Endothelial cell of hepatic sinusoid (primary cell): ENCODE measurements at regions not wholly inside any gene's neighbourhood (a gene's known extent, or its start where the extent isn't known, plus 50 kb on each side); places are given as distances from the start of the nearest gene placed in this dataset.
"Not testable (repeated sequence)": the region's sequence is repeated elsewhere in the genome, so short reads cannot be mapped to it uniquely, and the experiment has no call there.

Source experiments
- in situ Hi-C: cut with HindIII; loops from 2 replicates; pipeline ENCODE4 v1.10.0; 2017; ENCODE audit warnings: low sequenced_read_pairs

GRCh38 chr17:22251498-22251897 is 559.2 kb downstream of the KCNJ18 start:
- in situ Hi-C loops = no loop called here

GRCh38 chr17:22253007-22253406 is 560.7 kb downstream of the KCNJ18 start:
- in situ Hi-C loops = no loop called here

DNA sequence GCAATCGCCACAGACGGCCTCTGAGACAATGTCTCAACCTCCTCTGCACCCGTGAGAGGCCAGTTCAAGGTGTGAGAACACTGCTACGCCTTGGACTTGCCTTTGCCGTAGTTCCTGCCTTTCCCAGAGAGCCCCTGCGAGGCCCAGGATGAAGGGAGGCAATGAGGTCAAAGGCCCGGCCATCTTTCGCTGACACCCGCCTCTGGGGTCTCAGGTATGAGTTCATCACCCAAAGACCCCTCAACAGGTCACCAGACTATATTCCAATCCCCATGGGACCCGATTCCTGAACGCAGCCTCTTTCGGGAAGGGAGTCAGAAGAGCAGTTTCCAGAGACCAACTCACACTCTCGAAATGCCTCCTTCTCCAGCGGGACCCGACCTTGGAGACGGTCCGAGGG is 573.5 kb downstream of the KCNJ18 start:
- in situ Hi-C loops = no loop called here

DNA sequence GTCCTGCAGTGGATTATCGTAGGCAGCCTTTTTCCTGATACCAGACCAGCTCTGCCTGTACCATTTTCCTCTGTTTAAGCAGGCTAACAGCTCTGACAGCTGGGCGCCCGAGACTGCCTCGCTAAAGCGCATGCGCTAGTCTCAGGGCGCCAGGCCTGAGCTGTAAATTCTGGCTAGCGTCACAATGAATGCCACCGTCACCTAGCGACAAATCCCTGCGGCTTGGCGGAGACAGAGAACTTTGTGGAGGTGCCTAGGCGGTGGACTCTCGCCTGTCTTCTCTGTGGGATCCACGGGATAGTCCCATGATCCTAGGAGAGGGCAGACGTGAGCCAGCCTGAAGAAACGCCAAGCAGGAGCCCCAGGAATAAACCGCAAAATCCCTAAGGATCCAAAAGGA is 573.9 kb downstream of the KCNJ18 start:
- in situ Hi-C loops = no loop called here

DNA sequence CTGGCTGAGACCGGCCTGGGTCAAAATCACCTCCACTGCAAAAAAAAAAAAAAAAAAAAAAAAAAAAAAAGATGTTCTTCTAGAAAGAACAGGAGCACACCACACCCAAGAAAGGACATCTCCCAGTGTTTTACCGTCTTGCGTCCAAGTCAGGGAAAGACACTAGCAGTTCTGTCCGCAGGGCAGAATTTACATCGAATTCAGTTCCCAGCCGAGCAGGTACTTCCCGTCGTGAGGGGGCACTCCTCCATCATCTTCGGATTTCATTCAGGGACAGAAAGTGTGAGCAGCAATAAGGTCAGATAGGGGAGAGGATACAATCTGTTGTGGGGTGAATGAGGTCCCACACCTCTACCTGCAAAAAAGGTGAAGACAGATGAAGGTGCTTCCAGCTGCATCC is 574.7 kb downstream of the KCNJ18 start:
- in situ Hi-C loops = no loop called here

DNA sequence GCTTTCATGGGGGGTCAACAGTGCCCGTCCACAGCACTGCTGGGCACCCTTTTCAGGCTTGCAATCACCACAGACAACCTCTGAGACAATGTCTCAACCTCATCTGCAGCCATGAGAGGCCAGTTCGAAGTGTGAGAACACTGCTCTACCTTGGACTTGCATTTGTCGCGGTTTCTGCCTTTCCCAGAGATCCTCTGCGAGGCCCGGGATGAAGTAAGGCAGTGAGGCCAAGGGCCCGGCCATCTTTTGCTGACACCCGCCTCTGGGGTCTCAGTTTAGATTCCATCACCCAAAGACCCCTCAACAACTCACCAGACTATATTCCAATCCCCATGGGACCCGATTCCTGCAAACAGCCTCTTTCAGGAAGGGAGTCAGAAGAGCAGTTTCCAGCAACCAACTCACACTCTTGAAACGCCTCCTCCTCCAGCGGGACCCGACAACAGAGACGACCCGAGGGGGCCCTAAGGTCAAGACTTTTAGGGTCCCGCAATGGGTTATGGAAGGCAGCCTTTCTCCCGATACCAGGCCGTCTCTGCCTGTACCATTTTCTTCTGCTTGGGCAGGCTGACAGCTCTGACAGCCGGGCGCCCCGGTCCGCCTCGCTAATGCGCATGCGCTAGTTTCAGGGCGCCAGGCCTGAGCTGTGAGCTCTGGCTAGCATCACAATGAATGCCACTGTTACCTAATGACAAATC is 576.0 kb downstream of the KCNJ18 start:
- in situ Hi-C loops = no loop called here

DNA sequence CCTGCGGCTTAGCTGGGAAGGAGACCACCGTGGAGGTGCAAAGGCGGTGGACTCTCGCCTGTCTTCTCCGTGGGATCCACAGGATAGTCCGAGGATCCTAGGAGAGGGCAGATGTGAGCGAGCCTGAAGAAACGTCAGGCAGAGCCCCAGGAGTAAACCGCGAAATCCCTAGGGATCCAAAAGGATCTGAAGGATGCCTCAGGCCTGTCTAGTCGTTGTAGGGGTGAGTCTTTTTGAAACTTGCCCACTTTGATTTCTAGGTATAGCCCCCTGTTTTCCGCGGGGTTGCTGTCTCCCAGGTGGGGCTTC is 576.5 kb downstream of the KCNJ18 start:
- in situ Hi-C loops = no loop called here

- in situ Hi-C loops = no loop called here
Observed at GRCh38 chr17:22270381-22270780, 578.1 kb downstream of the KCNJ18 start.

GRCh38 chr17:22270809-22271208 is 578.5 kb downstream of the KCNJ18 start:
- in situ Hi-C loops = not testable (repeated sequence)

GRCh38 chr17:22272363-22273146 is 580.2 kb downstream of the KCNJ18 start:
- in situ Hi-C loops = no loop called here

- in situ Hi-C loops = no loop called here
Observed at GRCh38 chr17:22273308-22273707, 581.0 kb downstream of the KCNJ18 start.

- in situ Hi-C loops = no loop called here
Observed at GRCh38 chr17:22277595-22277994, 585.3 kb downstream of the KCNJ18 start.

GRCh38 chr17:22278302-22279275 is 586.3 kb downstream of the KCNJ18 start:
- in situ Hi-C loops = no loop called here

DNA sequence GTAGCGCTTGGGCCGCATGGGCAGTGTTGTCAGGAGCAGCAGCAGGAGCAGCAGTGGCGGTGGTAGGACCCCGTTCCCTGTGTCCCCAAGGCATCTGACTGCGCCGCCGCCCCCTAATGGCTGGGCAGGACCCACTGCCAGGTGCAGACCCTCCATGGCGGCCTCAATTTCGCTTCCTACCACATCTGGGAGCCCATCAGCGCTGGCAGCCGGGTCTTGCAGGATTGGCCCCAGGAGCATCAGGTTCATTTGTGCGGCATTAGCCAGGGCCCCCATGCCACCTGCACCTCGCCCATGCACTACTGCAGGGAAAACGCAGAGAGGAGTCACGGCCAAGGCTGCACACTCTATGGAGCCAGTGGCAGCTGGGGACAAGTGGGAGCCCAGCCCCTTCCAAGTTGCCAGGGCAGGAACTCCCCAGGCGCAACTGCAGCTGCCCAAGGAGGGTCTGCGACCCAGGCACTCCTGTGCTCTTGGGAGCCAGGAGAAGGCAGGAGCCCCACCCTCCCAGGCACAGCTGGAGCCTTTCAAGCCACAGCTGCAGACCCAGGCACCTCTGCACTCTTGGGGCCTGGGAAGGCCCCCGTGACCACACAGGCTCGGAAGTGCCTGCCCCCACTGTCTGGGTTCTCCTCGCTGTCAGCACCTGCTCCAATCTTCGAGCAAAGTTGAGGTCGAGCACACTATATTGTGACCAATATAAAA is 594.2 kb downstream of the KCNJ18 start:
- in situ Hi-C loops = no loop called here

DNA sequence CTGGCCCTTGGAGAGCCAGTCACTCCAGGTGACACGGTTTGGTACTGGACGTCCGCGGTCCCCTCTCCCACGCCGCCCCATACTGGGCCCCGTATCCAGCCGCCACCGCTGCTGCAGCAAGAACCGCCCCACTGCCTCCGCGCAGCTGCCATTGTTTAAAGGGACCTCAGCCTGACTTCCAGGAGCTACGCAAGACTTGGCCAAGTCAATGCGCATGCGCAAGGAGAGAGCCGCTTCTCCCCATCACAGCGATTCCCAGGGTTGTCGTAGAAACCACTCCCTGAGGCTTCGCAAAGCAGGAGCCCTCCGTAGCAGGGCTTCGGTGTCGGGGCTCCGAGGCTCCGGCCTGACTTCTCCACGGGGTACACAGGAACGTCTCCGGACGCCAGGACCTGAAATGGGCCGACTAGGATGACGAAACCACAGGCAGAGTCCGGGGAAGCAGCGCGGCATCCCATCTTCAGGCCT is 606.2 kb downstream of the KCNJ18 start:
- in situ Hi-C loops = not testable (repeated sequence)

DNA sequence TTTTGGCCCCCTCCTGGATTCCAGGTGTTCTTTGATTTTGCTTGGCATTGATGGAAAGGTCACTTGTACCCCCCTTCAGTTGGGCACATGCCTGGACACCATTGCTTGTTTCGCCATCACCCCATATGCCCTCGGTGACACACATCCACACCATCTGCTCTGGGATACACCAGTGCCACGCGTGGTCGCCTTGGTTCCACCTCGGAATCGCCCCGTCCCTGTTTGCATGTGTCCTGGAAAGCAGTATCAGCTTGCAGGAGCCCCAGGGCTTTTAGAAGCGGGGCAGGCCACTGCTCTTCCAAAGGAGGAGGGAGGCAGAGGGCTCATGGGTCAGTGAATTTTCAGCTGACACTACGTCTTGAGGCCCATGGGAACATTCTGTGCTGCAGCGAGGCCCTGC is 607.9 kb downstream of the KCNJ18 start:
- in situ Hi-C loops = no loop called here

- in situ Hi-C loops = no loop called here
Observed at GRCh38 chr17:22300731-22301352, 608.5 kb downstream of the KCNJ18 start.

DNA sequence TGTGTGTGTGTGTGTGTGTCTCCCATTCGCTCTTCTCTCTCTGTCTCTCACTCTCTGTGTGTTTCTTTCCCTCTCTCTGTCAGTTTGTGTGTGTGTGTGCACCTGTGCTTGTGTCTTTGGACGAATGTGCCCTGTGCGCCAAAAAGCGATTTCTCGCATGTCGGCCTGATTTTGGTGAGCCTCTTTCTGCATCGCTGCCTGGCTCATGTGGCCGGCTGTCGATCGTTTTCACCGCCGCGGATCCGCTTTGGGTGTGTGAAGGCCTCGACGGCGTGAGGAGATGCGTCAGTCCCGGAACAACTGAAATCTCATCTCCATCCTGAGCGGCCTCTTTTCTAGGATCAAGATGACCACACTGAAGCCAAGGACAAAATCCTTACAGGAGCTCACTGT is 609.0 kb downstream of the KCNJ18 start:
- in situ Hi-C loops = no loop called here

DNA sequence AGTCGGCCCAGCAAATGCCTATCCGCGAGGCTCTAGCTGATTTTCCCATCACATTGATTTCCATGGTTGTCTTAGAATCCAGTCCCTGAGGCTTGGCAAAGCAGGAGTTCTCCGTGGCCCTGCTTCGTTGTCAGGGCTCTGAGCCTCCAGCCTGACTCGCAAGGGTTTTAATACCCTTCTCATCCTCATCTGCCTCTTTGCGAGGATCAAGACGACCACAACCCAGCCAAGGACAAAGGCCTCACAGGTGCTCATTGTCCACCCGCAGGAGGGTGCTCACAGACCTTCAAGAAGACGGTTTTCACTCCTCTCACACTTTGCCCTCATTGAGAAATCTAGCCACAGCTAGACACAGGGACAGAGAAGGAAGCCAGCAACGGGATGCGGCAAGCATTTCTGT is 610.8 kb downstream of the KCNJ18 start:
- in situ Hi-C loops = no loop called here

- in situ Hi-C loops = no loop called here
Observed at GRCh38 chr17:22303865-22304264, 611.5 kb downstream of the KCNJ18 start.
